ENCODE measurements at regions not wholly inside any gene's neighbourhood (a gene's known extent, or its start where the extent isn't known, plus 50 kb on each side); places are given as distances from the start of the nearest gene placed in this dataset.

DNA sequence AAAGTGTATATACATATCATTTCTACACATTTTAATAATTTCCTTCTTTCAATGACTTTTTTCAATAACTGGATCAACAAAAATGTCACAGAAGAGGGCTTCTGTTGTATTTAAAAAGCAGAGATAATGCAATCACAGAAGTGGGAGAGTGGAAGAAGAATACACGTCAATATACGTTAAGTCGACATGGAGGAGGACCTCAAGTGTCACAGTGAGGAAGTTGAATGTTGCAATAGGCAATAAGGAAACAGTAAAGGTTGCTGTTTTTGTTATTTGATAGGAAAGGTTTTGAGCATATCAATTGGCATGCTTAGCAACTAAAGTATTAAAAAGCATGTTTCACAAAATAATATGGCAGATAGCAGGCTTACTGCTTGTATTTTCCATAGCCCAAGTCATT, 184.0 kb upstream of the NR4A3 start:
- CTCF ChIA-PET: no interaction called here
- Mint-ChIP-seq H3K27me3 (peaks cover 7% of the 10 kb centered on the region), H3K36me3 (ENCODE audit: low read depth) (no peaks in the 10 kb centered on the region), H3K4me3 (no peak overlapping the region), H3K4me1 (ENCODE audit: low read depth) (no peaks in the 10 kb centered on the region), H3K9me3 (peaks cover 2% of the 10 kb centered on the region), H3K27ac (no peak overlapping the region)
- POLR2A ChIA-PET: no interaction called here
- no peaks in the 10 kb centered on the region for H3K27me3 ChIP-seq (ENCODE audit: control insufficient read depth in 1 of 2, insufficient read depth in 2 of 2, low read length in 2 of 2)
- peaks cover 0 to 3% of the 10 kb centered on the region in 2 experiments for H3K9me3 ChIP-seq (ENCODE audit: control insufficient read depth in 1 of 2, insufficient read depth in 1 of 2, low read length in 2 of 2)
- no peaks in the 10 kb centered on the region for H3K4me1 ChIP-seq (ENCODE audit: insufficient read depth, low read length)
- H3K4me3 ChIP-seq (ENCODE audit: low read length): no peak overlapping the region
- H3K27ac ChIP-seq (ENCODE audit: low read depth in 1 of 2, low read length in 2 of 2): no peak overlapping the region
- intact Hi-C loops (cut with DNase I, micrococcal nuclease): no loop called here
- ATAC-seq (ENCODE audit: poor library complexity) (no peak), DNase-seq (no peak)
- H3K36me3 ChIP-seq (ENCODE audit: insufficient read depth, low read length): no peaks in the 10 kb centered on the region
- TF ChIP-seq CTCF (IDR thresholded peaks at IDR 0.05): no peak

GRCh38 chr9:99638971-99639370, 182.7 kb upstream of the NR4A3 start:
- Histone ChIP-seq H3K4me1 (ENCODE audit: insufficient read depth, low read length) (no peaks in the 10 kb centered on the region), H3K27me3 (ENCODE audit: control insufficient read depth in 1 of 2, insufficient read depth in 2 of 2, low read length in 2 of 2) (no peaks in the 10 kb centered on the region), H3K27ac (ENCODE audit: low read depth in 1 of 2, low read length in 2 of 2) (no peak overlapping the region), H3K36me3 (ENCODE audit: insufficient read depth, low read length) (no peaks in the 10 kb centered on the region), H3K9me3 (ENCODE audit: control insufficient read depth in 1 of 2, insufficient read depth in 1 of 2, low read length in 2 of 2) (peaks cover 0 to 3% of the 10 kb centered on the region in 2 experiments), H3K4me3 (ENCODE audit: low read length) (no peak overlapping the region)
- POLR2A ChIA-PET: no interaction called here
- intact Hi-C loops (cut with DNase I, micrococcal nuclease): no loop called here
- Mint-ChIP-seq H3K27me3 (peaks cover 7% of the 10 kb centered on the region), H3K4me1 (ENCODE audit: low read depth) (no peaks in the 10 kb centered on the region), H3K4me3 (no peak overlapping the region), H3K27ac (no peak overlapping the region), H3K9me3 (peaks cover 2% of the 10 kb centered on the region), H3K36me3 (ENCODE audit: low read depth) (no peaks in the 10 kb centered on the region)
- no peak for TF ChIP-seq CTCF (IDR thresholded peaks at IDR 0.05)
- no peak for DNase-seq
- ATAC-seq (ENCODE audit: poor library complexity): no peak
- CTCF ChIA-PET: no interaction called here

- Mint-ChIP-seq H3K36me3 (ENCODE audit: low read depth) (no peaks in the 10 kb centered on the region), H3K4me1 (ENCODE audit: low read depth) (no peaks in the 10 kb centered on the region), H3K27me3 (peaks cover 4% of the 10 kb centered on the region), H3K9me3 (peaks cover 2% of the 10 kb centered on the region), H3K27ac (no peak overlapping the region), H3K4me3 (no peak overlapping the region)
- Histone ChIP-seq H3K4me3 (ENCODE audit: low read length) (no peak overlapping the region), H3K36me3 (ENCODE audit: insufficient read depth, low read length) (no peaks in the 10 kb centered on the region), H3K9me3 (ENCODE audit: control insufficient read depth in 1 of 2, insufficient read depth in 1 of 2, low read length in 2 of 2) (peaks cover 0 to 9% of the 10 kb centered on the region in 2 experiments), H3K27me3 (ENCODE audit: control insufficient read depth in 1 of 2, insufficient read depth in 2 of 2, low read length in 2 of 2) (no peaks in the 10 kb centered on the region), H3K27ac (ENCODE audit: low read depth in 1 of 2, low read length in 2 of 2) (no peak overlapping the region), H3K4me1 (ENCODE audit: insufficient read depth, low read length) (no peaks in the 10 kb centered on the region)
- ChIA-PET CTCF (no interaction called here), POLR2A (no interaction called here)
- intact Hi-C loops (cut with DNase I, micrococcal nuclease): no loop called here
- TF ChIP-seq CTCF (IDR thresholded peaks at IDR 0.05): no peak
- no peak for ATAC-seq (ENCODE audit: poor library complexity)
- DNase-seq: no peak
Observed at GRCh38 chr9:99647604-99648003, 174.1 kb upstream of the NR4A3 start.

Data from CD4-positive, alpha-beta T cell (primary cell).